ENCODE measurements at regions not wholly inside any gene's neighbourhood (a gene's known extent, or its start where the extent isn't known, plus 50 kb on each side); places are given as distances from the start of the nearest gene placed in this dataset.
"Not testable (repeated sequence)": the region's sequence is repeated elsewhere in the genome, so short reads cannot be mapped to it uniquely, and the experiment has no call there.

DNA sequence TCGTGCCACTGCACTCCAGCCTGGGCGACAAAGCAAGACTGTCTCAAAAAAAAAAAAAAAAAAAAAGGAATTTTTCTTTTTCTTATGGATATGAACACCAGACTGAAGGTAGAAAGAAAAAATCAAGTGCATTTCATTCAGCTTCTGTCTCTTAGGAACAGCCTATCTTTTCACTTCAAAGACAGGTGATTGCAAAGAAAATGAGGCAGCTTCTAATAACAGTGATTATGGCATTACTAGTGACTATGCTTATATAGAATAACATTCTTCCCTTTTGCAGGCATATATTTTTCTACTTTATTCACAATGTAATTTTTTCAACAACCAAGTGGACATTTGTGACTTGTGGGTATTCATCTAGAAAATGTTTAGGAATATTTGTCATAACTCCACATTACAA is 295.5 kb upstream of the ATXN7L3B start:
- 83% methylated on average over 2 of the region's 2 CpGs for WGBS (ENCODE audit: insufficient coverage, low coverage, low lambda C conversion rate, missing lambda C conversion rate)

DNA sequence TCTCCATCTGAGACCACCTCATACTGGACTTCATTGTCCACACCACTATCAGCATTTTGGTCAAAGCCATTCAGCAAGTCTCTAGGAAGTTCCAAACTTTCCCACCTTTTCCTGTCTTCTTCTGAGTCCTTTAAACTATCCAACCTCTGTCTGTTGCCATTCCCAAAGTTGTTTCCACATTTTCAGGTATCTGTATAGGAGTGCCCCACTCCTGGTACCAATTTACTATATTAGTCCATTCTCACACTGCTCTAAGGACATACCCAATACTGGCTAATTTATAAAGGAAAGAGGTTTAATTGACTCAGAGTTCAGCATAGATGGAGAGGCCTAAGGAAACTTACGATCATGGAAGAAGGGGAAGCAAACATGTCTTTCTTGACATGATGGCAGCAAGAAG is 292.2 kb upstream of the ATXN7L3B start:
- ATAC-seq (no peak), DNase-seq (no peak)
- no peak overlapping the region for H3K4me3 ChIP-seq
- no peak for TF ChIP-seq POLR2A (IDR thresholded peaks at IDR 0.05)
- TF ChIP-seq, protein P1, sequence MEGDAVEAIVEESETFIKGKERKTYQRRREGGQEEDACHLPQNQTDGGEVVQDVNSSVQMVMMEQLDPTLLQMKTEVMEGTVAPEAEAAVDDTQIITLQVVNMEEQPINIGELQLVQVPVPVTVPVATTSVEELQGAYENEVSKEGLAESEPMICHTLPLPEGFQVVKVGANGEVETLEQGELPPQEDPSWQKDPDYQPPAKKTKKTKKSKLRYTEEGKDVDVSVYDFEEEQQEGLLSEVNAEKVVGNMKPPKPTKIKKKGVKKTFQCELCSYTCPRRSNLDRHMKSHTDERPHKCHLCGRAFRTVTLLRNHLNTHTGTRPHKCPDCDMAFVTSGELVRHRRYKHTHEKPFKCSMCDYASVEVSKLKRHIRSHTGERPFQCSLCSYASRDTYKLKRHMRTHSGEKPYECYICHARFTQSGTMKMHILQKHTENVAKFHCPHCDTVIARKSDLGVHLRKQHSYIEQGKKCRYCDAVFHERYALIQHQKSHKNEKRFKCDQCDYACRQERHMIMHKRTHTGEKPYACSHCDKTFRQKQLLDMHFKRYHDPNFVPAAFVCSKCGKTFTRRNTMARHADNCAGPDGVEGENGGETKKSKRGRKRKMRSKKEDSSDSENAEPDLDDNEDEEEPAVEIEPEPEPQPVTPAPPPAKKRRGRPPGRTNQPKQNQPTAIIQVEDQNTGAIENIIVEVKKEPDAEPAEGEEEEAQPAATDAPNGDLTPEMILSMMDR (IDR thresholded peaks at IDR 0.05), result no peak
- no peaks in the 10 kb centered on the region for H3K9me3 ChIP-seq
- intact Hi-C loops (cut with DNase I), result no loop called here
- WGBS (ENCODE audit: insufficient coverage, low coverage, low lambda C conversion rate, missing lambda C conversion rate), result 67% methylated on average over 1 of the region's 1 CpG
- no peaks in the 10 kb centered on the region for H3K4me1 ChIP-seq
- no peaks in the 10 kb centered on the region for H3K27me3 ChIP-seq
- no peak overlapping the region for H3K27ac ChIP-seq
- H3K36me3 ChIP-seq, result no peaks in the 10 kb centered on the region

More for the DNA sequence above, 295.5 kb upstream of the ATXN7L3B start:
- H3K4me1 ChIP-seq, result no peaks in the 10 kb centered on the region
- H3K27ac ChIP-seq, result no peak overlapping the region
- H3K9me3 ChIP-seq, result peaks cover 0 to 9% (median 0%) of the 10 kb centered on the region in 4 donors
- no peak for DNase-seq
- intact Hi-C loops (cut with DNase I), result no loop called here
- H3K4me3 ChIP-seq, result no peak overlapping the region
- no peak for ATAC-seq
- no peaks in the 10 kb centered on the region for H3K36me3 ChIP-seq
- TF ChIP-seq, protein P1 (IDR thresholded peaks at IDR 0.05), result no peak
- no peak for TF ChIP-seq POLR2A (IDR thresholded peaks at IDR 0.05)
- H3K27me3 ChIP-seq, result no peaks in the 10 kb centered on the region

DNA sequence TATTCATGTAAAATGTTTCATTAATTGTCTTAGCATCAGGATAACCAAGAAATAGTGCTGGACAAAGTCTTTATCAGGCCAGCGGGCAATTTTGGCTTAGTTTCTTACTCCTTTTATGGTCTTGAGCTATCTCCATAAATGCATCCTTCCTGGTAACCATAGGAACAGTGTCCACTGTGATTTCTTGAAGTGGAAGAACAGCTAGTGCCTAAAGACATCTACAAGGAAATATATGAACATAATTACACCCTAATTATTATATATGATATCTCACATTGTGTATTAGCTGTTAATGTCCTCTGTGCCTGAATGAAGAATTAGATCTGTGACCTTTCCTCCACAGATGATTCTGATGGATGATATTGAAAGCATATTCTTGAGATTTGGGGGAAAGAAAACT is 286.7 kb upstream of the ATXN7L3B start:
- ATAC-seq (no peak), DNase-seq (no peak)
- Histone ChIP-seq H3K4me3 (no peak overlapping the region), H3K9me3 (no peaks in the 10 kb centered on the region), H3K27me3 (no peaks in the 10 kb centered on the region), H3K36me3 (no peaks in the 10 kb centered on the region), H3K4me1 (no peaks in the 10 kb centered on the region), H3K27ac (no peak overlapping the region)
- 58% methylated on average over 1 of the region's 1 CpG for WGBS (ENCODE audit: insufficient coverage, low coverage, low lambda C conversion rate, missing lambda C conversion rate)
- intact Hi-C loops (cut with DNase I), result no loop called here
- TF ChIP-seq POLR2A (IDR thresholded peaks at IDR 0.05), result no peak
- TF ChIP-seq, protein P1 (IDR thresholded peaks at IDR 0.05), result no peak

DNA sequence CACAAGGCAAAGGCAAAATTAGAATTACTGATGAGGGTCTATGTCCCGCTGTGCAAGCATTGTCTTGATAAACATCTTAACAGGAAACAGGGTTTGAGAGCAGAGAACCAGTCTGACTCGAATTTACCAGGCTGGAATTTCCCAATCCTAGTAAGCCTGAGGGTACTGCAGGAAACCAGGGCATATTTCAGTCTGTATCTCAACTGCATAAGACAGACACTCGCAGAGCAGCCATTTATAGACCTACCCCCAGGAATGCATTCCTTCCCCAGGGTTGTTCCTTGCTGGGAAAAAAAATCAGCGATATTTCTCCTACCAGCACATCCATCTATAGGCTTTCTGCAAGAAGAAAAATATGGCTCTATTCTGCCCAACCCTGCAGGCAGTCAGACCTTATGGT is 283.8 kb upstream of the ATXN7L3B start:
- H3K4me1 ChIP-seq; H3K36me3 ChIP-seq; H3K9me3 ChIP-seq; ATAC-seq; H3K27me3 ChIP-seq; H3K27ac ChIP-seq; DNase-seq; H3K4me3 ChIP-seq; intact Hi-C loops (cut with DNase I): not testable (repeated sequence)
- WGBS (ENCODE audit: insufficient coverage, low coverage, low lambda C conversion rate, missing lambda C conversion rate), result 48% methylated on average over 4 of the region's 4 CpGs

DNA sequence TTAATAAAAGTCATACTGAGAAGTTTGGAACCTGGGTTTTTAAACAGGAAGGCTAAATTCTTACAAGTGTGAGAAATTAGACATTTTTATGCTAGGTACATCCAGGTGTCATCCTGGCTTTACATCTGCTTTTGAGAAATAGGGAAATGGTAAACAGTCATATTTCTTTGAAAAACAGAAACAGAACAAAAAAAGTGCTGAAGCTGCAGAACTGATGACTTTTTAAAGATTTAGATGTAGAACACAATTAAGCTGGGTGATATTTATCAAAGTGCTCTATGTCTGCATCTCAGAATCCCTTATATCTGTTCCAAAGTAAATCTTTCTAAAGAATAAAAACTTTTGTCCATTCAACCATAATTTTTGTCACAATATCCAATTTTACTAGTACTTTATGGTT is 282.9 kb upstream of the ATXN7L3B start:
- H3K27ac ChIP-seq, result no peak overlapping the region
- intact Hi-C loops (cut with DNase I), result no loop called here
- no peaks in the 10 kb centered on the region for H3K9me3 ChIP-seq
- TF ChIP-seq, protein P1 (IDR thresholded peaks at IDR 0.05), result no peak
- TF ChIP-seq POLR2A (IDR thresholded peaks at IDR 0.05), result no peak
- H3K4me1 ChIP-seq, result no peaks in the 10 kb centered on the region
- no peak for DNase-seq
- no peaks in the 10 kb centered on the region for H3K27me3 ChIP-seq
- H3K4me3 ChIP-seq, result no peak overlapping the region
- no peaks in the 10 kb centered on the region for H3K36me3 ChIP-seq
- ATAC-seq, result no peak
